Adrenal gland (tissue), 5 donors: ENCODE measurements at regions not wholly inside any gene's neighbourhood (a gene's known extent, or its start where the extent isn't known, plus 50 kb on each side); places are given as distances from the start of the nearest gene placed in this dataset.

Experiments
- CTCF ChIP-seq, 6 experiments: fragments of 450-650 bp in 4 of 6; fragments of 200-600 bp in 2 of 6; sonication (generic) in 1 of 6; IDR thresholded peaks; 1 replicate in 5 of 6; 2 replicates in 1 of 6; pipeline versions ENCODE4 v1.5.1 to v1.8.0; 2016 to 2021; ENCODE audit warnings: antibody characterized with exemption in 6 of 6, mild to moderate bottlenecking in 2 of 6, moderate library complexity in 1 of 6
- POLR2A ChIP-seq, 2 donors: fragments of 450-650 bp; IDR thresholded peaks; one replicate each; pipeline ENCODE4 v1.6.1; 2017; ENCODE audit warnings: antibody characterized with exemption in 2 of 2, mild to moderate bottlenecking in 2 of 2, moderate library complexity in 1 of 2
- donor health status: DM: no; HTN: no; CAD: no.

DNA sequence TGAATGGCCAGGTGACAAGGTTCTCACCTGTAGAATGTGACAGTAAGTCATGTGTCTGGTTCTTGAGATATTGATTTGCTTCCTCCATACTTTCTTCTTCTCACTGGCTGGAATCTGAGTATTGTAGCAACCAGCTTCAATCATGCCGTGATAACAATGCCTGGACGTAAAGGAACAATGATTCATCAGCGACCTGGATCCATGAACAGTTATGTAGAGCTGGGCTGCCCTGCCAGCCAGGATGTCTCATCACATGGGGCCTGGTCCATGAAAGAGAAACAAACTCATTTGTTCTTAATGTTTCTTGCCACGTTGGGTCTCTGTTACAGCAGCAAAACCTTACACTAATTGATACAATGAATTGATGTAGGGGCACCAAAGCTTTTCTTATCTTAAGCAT lies 627.2 kb downstream of the TOX3 start:
- TF ChIP-seq CTCF (IDR thresholded peaks at IDR 0.05) (no peak), POLR2A (IDR thresholded peaks at IDR 0.05) (no peak)
